Mucosa of rectum (tissue), 2 donors: ENCODE measurements at regions not wholly inside any gene's neighbourhood (a gene's known extent, or its start where the extent isn't known, plus 50 kb on each side); places are given as distances from the start of the nearest gene placed in this dataset.

Experiments
- H3K27ac ChIP-seq, 2 donors: one replicate each; pipeline ENCODE4 v1.7.0; 2013; ENCODE audit warnings: inconsistent platforms in 2 of 2, low read depth in 2 of 2, low read length in 2 of 2
- H3K27me3 ChIP-seq, 2 donors: one replicate each; pipeline ENCODE4 v1.7.0; 2013; ENCODE audit warnings: low read length in 2 of 2; ENCODE audit not compliant: control insufficient read depth in 2 of 2, insufficient read depth in 2 of 2
- H3K36me3 ChIP-seq, 2 donors: one replicate each; pipeline ENCODE4 v1.7.0; 2013; ENCODE audit warnings: low read length in 2 of 2; ENCODE audit not compliant: control insufficient read depth in 2 of 2, insufficient read depth in 2 of 2
- H3K4me1 ChIP-seq, 2 donors: one replicate each; pipeline ENCODE4 v1.7.0; 2013; ENCODE audit warnings: low read length in 2 of 2, mild to moderate bottlenecking in 1 of 2; ENCODE audit not compliant: control insufficient read depth in 2 of 2, insufficient read depth in 2 of 2
- H3K4me3 ChIP-seq, 2 donors: one replicate each; pipeline ENCODE4 v1.7.0; 2013; ENCODE audit warnings: low read length in 2 of 2
- H3K9ac ChIP-seq, 2 donors: one replicate each; pipeline ENCODE4 v1.7.0; 2013; ENCODE audit warnings: low read length in 2 of 2, low read depth in 1 of 2, mild to moderate bottlenecking in 1 of 2
- H3K9me3 ChIP-seq, 2 donors: one replicate each; pipeline ENCODE4 v1.7.0; 2013; ENCODE audit warnings: low read length in 2 of 2; ENCODE audit not compliant: control insufficient read depth in 2 of 2
- donor health status: healthy.
- donor health status: Normal muscosa, but diverticular disease.

- H3K4me1 ChIP-seq: no peaks in the 10 kb centered on the region
- H3K27ac ChIP-seq: no peak overlapping the region
- no peaks in the 10 kb centered on the region for H3K27me3 ChIP-seq
- no peak overlapping the region for H3K4me3 ChIP-seq
- H3K9me3 ChIP-seq: no peaks in the 10 kb centered on the region
- no peaks in the 10 kb centered on the region for H3K36me3 ChIP-seq
- no peak overlapping the region for H3K9ac ChIP-seq
These were observed 624.4 kb downstream of the TECRL start for GRCh38 chr4:63784822-63785221.

- Histone ChIP-seq H3K4me3 (no peak overlapping the region), H3K27me3 (no peaks in the 10 kb centered on the region), H3K4me1 (no peaks in the 10 kb centered on the region), H3K27ac (no peak overlapping the region), H3K36me3 (no peaks in the 10 kb centered on the region), H3K9me3 (no peaks in the 10 kb centered on the region), H3K9ac (no peak overlapping the region)
These were observed 631.6 kb downstream of the TECRL start for GRCh38 chr4:63777601-63778000.

- Histone ChIP-seq H3K36me3 (no peaks in the 10 kb centered on the region), H3K27me3 (no peaks in the 10 kb centered on the region), H3K9ac (no peak overlapping the region), H3K9me3 (no peaks in the 10 kb centered on the region), H3K4me3 (no peak overlapping the region), H3K4me1 (no peaks in the 10 kb centered on the region), H3K27ac (no peak overlapping the region)
These were observed 644.9 kb downstream of the TECRL start for GRCh38 chr4:63764400-63764799.

GRCh38 chr4:63757929-63758328 lies 651.3 kb downstream of the TECRL start:
- Histone ChIP-seq H3K27me3 (no peaks in the 10 kb centered on the region), H3K36me3 (no peaks in the 10 kb centered on the region), H3K27ac (no peak overlapping the region), H3K4me1 (no peaks in the 10 kb centered on the region), H3K9ac (no peak overlapping the region), H3K4me3 (no peak overlapping the region), H3K9me3 (no peaks in the 10 kb centered on the region)

- Histone ChIP-seq H3K4me1 (no peaks in the 10 kb centered on the region), H3K27ac (no peak overlapping the region), H3K36me3 (no peaks in the 10 kb centered on the region), H3K9me3 (no peaks in the 10 kb centered on the region), H3K4me3 (no peak overlapping the region), H3K9ac (no peak overlapping the region), H3K27me3 (no peaks in the 10 kb centered on the region)
These were observed 666.4 kb downstream of the TECRL start for GRCh38 chr4:63742882-63743281.

- no peaks in the 10 kb centered on the region for H3K27me3 ChIP-seq
- no peaks in the 10 kb centered on the region for H3K36me3 ChIP-seq
- no peaks in the 10 kb centered on the region for H3K4me1 ChIP-seq
- H3K9ac ChIP-seq: no peak overlapping the region
- no peak overlapping the region for H3K27ac ChIP-seq
- H3K4me3 ChIP-seq: no peak overlapping the region
- H3K9me3 ChIP-seq: no peaks in the 10 kb centered on the region
These were observed 679.7 kb downstream of the TECRL start for GRCh38 chr4:63729519-63729918.

- Histone ChIP-seq H3K4me1 (no peaks in the 10 kb centered on the region), H3K9me3 (no peaks in the 10 kb centered on the region), H3K4me3 (no peak overlapping the region), H3K9ac (no peak overlapping the region), H3K27me3 (no peaks in the 10 kb centered on the region), H3K27ac (no peak overlapping the region), H3K36me3 (no peaks in the 10 kb centered on the region)
These were observed 680.6 kb downstream of the TECRL start for GRCh38 chr4:63728480-63729177.

- Histone ChIP-seq H3K4me3 (no peak overlapping the region), H3K27me3 (no peaks in the 10 kb centered on the region), H3K9ac (no peak overlapping the region), H3K36me3 (no peaks in the 10 kb centered on the region), H3K9me3 (no peaks in the 10 kb centered on the region), H3K27ac (no peak overlapping the region), H3K4me1 (no peaks in the 10 kb centered on the region)
These were observed 691.9 kb downstream of the TECRL start for GRCh38 chr4:63717384-63717783.

GRCh38 chr4:63708661-63709060 lies 700.6 kb downstream of the TECRL start:
- Histone ChIP-seq H3K4me3 (no peak overlapping the region), H3K9me3 (no peaks in the 10 kb centered on the region), H3K4me1 (no peaks in the 10 kb centered on the region), H3K36me3 (no peaks in the 10 kb centered on the region), H3K9ac (no peak overlapping the region), H3K27me3 (no peaks in the 10 kb centered on the region), H3K27ac (no peak overlapping the region)

- Histone ChIP-seq H3K4me1 (no peaks in the 10 kb centered on the region), H3K36me3 (no peaks in the 10 kb centered on the region), H3K4me3 (no peak overlapping the region), H3K27me3 (no peaks in the 10 kb centered on the region), H3K9ac (no peak overlapping the region), H3K9me3 (no peaks in the 10 kb centered on the region), H3K27ac (no peak overlapping the region)
These were observed 708.7 kb downstream of the TECRL start for GRCh38 chr4:63700569-63700968.

GRCh38 chr4:63693321-63693720 lies 715.9 kb downstream of the TECRL start:
- Histone ChIP-seq H3K27ac (no peak overlapping the region), H3K9ac (no peak overlapping the region), H3K9me3 (peaks cover 0 to 3% of the 10 kb centered on the region in 2 donors), H3K27me3 (no peaks in the 10 kb centered on the region), H3K36me3 (no peaks in the 10 kb centered on the region), H3K4me1 (no peaks in the 10 kb centered on the region), H3K4me3 (no peak overlapping the region)
